ENCODE measurements at regions not wholly inside any gene's neighbourhood (a gene's known extent, or its start where the extent isn't known, plus 50 kb on each side); places are given as distances from the start of the nearest gene placed in this dataset.

DNA sequence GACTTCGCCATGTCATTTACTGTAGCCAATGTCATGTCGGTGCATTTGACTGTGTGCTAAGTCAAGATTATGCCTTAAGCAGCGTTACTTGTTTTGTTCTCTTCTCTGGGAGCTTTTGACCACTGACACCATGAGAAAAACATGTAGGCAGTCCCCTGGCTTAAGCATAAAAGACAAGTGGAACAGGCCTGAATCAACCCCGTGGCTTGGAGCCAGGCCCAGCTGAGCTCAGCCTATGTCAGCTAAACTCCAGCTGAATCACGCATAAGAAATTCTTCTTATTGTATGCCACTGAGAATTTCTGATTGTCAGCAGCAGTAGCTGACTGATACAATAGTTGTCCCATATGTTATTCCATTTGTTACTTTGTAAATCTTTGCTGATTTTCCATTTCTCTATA lies 261.9 kb downstream of the CBLL2 start:
- H3K27ac ChIP-seq (ENCODE audit: low read length): no peak overlapping the region
- no peaks in the 10 kb centered on the region for H3K27me3 ChIP-seq (ENCODE audit: low read depth, low read length)
- no peaks in the 10 kb centered on the region for H3K4me1 ChIP-seq (ENCODE audit: control insufficient read depth in 1 of 2, insufficient read depth in 2 of 2, low read length in 2 of 2)
- no peaks in the 10 kb centered on the region for H3K36me3 ChIP-seq (ENCODE audit: control insufficient read depth in 1 of 2, insufficient read depth in 2 of 2, low read length in 2 of 2)
- no peaks in the 10 kb centered on the region for H3K9me3 ChIP-seq (ENCODE audit: control insufficient read depth in 1 of 2, low read length in 2 of 2)
- no peak overlapping the region for H3K4me3 ChIP-seq (ENCODE audit: low read depth in 1 of 2, low read length in 2 of 2)

DNA sequence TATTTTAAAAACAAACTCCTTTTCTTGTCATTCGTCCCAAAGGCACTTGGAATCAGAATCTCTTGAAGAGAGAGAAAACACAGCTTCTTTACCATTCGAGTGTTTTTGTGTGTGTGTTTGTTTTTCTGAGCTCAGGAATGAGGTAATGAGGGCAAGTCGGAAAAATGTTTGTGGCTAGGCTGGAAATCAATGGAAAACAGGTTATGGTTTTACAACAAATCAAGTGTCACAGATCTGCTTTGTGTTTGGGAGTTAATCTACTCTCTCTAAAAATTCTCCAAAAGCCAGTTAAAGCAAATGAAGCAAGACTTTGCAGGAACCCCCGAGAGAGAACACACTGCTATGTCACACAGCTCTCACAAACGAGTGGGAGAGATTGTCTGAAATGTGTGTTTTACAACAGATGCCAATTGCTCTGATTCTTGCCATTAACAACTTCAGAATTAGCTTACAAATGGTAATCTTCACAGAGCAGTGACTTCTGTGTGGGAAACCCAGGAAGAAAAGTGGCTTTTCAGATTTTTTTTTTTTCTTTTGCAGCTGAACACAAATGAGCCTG lies 264.1 kb downstream of the CBLL2 start:
- Histone ChIP-seq H3K4me3 (ENCODE audit: low read depth in 1 of 2, low read length in 2 of 2) (no peak overlapping the region), H3K4me1 (ENCODE audit: control insufficient read depth in 1 of 2, insufficient read depth in 2 of 2, low read length in 2 of 2) (no peaks in the 10 kb centered on the region), H3K27ac (ENCODE audit: low read length) (no peak overlapping the region), H3K27me3 (ENCODE audit: low read depth, low read length) (no peaks in the 10 kb centered on the region), H3K9me3 (ENCODE audit: control insufficient read depth in 1 of 2, low read length in 2 of 2) (no peaks in the 10 kb centered on the region), H3K36me3 (ENCODE audit: control insufficient read depth in 1 of 2, insufficient read depth in 2 of 2, low read length in 2 of 2) (no peaks in the 10 kb centered on the region)

DNA sequence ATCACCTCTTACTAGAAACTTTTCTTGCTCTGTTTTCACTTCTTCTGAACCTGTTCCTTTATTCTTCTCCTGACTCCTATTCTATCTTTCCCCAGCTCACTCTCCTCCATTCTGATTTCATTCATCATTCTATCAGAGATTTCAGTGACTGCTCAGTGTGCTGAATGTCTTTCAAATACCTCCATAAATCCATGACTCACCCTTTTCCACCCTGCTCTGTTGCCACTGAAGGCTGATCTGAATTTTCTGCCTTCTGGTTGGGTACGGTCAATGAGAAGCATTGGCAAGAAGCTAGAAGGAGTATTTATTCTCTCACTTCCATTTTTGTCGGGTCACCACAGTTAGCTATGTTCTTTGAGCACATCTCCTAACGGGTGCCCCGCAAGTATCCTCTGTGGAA lies 265.9 kb downstream of the CBLL2 start:
- no peaks in the 10 kb centered on the region for H3K36me3 ChIP-seq (ENCODE audit: control insufficient read depth in 1 of 2, insufficient read depth in 2 of 2, low read length in 2 of 2)
- H3K4me1 ChIP-seq (ENCODE audit: control insufficient read depth in 1 of 2, insufficient read depth in 2 of 2, low read length in 2 of 2): no peaks in the 10 kb centered on the region
- no peak overlapping the region for H3K27ac ChIP-seq (ENCODE audit: low read length)
- no peaks in the 10 kb centered on the region for H3K27me3 ChIP-seq (ENCODE audit: low read depth, low read length)
- H3K4me3 ChIP-seq (ENCODE audit: low read depth in 1 of 2, low read length in 2 of 2): no peak overlapping the region
- H3K9me3 ChIP-seq (ENCODE audit: control insufficient read depth in 1 of 2, low read length in 2 of 2): no peaks in the 10 kb centered on the region

DNA sequence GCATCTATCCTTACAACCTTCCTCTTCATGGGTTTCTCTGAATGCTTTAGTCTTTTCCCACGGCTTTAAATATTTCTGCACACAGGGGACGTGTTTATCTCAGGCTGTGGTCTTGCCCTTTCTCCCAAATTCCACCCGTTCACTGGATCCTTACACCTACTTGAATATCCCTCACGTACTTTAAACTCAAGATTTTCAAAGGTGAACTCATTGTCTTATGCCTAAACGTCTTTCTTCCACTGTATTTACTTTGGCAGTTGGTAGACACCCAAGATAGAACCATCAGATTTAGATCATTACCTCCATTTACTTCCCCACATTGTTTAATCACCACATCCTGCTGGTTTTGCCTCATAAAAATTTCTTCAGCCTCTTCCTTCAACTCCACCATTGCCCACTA lies 269.2 kb downstream of the CBLL2 start:
- Histone ChIP-seq H3K4me3 (ENCODE audit: low read depth in 1 of 2, low read length in 2 of 2) (no peak overlapping the region), H3K36me3 (ENCODE audit: control insufficient read depth in 1 of 2, insufficient read depth in 2 of 2, low read length in 2 of 2) (no peaks in the 10 kb centered on the region), H3K27ac (ENCODE audit: low read length) (no peak overlapping the region), H3K4me1 (ENCODE audit: control insufficient read depth in 1 of 2, insufficient read depth in 2 of 2, low read length in 2 of 2) (no peaks in the 10 kb centered on the region), H3K9me3 (ENCODE audit: control insufficient read depth in 1 of 2, low read length in 2 of 2) (no peaks in the 10 kb centered on the region), H3K27me3 (ENCODE audit: low read depth, low read length) (no peaks in the 10 kb centered on the region)

DNA sequence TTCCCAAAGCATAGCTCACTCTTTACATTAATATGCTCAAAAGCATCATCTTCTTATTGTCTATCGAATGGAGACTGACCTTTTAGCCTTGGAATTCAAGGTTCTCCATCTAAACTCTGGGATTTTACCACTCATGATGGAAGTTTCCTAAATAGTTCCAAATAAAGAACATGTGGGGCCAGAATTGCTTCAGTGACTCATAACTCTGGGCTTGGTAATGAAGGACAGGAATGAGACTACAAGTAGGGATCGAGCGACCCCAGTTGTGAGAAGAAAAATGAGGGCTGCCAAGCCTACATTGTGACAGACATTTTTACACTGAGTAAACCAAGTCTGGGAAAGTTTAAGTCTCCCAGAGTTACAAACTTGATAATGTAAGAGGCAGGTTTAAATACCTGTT lies 269.9 kb downstream of the CBLL2 start:
- Histone ChIP-seq H3K36me3 (ENCODE audit: control insufficient read depth in 1 of 2, insufficient read depth in 2 of 2, low read length in 2 of 2) (no peaks in the 10 kb centered on the region), H3K4me3 (ENCODE audit: low read depth in 1 of 2, low read length in 2 of 2) (no peak overlapping the region), H3K9me3 (ENCODE audit: control insufficient read depth in 1 of 2, low read length in 2 of 2) (no peaks in the 10 kb centered on the region), H3K4me1 (ENCODE audit: control insufficient read depth in 1 of 2, insufficient read depth in 2 of 2, low read length in 2 of 2) (no peaks in the 10 kb centered on the region), H3K27me3 (ENCODE audit: low read depth, low read length) (no peaks in the 10 kb centered on the region), H3K27ac (ENCODE audit: low read length) (no peak overlapping the region)

DNA sequence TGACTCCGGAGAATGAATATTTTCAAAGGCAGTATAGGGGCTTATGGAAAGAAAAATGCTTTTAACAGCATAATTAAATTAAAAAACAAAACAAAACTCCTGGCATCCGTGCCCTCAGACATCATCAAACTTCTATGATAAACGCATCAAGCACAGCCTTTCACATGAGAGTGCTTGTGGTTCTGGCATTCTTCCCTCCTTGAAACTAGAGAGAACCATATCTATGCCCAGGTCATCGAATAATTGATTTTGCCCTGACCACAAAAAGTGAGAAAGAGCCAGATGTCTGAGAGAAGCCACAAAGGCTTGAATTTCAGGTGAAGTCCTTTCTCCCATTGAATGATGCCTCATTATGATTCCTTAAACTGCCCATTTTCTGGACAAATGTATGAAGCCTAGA lies 286.8 kb downstream of the CBLL2 start:
- H3K36me3 ChIP-seq (ENCODE audit: control insufficient read depth in 1 of 2, insufficient read depth in 2 of 2, low read length in 2 of 2): no peaks in the 10 kb centered on the region
- no peak overlapping the region for H3K27ac ChIP-seq (ENCODE audit: low read length)
- no peaks in the 10 kb centered on the region for H3K4me1 ChIP-seq (ENCODE audit: control insufficient read depth in 1 of 2, insufficient read depth in 2 of 2, low read length in 2 of 2)
- H3K4me3 ChIP-seq (ENCODE audit: low read depth in 1 of 2, low read length in 2 of 2): no peak overlapping the region
- H3K9me3 ChIP-seq (ENCODE audit: control insufficient read depth in 1 of 2, low read length in 2 of 2): no peaks in the 10 kb centered on the region
- no peaks in the 10 kb centered on the region for H3K27me3 ChIP-seq (ENCODE audit: low read depth, low read length)

DNA sequence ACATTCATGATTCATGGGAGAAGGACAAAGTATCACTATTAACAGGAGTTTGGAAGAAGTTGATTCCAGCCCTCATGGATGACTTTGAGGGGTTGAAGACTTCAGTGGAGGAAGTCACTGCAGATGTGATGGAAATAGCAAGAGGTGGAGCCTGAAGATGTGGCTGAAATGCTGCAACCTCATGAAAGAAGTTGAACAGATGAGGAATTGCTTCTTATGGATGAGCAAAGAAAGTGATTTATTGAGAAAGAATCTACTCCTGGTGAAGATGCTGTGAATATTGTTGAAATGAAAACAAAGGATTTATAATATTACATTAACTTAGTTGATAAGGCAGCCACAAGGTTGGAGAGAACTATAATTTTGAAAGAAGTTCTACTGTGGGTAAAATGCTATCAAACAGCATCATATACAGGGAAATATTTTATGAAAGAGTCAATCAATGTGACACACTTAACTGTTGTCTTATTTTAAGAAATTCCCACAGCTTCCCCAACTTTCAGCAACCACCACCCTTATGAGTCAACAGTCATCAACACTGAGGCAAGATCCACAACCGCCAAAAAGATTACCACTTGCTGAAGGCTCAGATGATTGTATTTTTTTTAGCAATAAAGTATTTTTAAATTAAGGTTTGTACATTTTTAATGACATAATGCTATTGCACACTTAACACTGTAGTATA lies 302.6 kb downstream of the CBLL2 start:
- Histone ChIP-seq H3K27ac (ENCODE audit: low read length) (no peak overlapping the region), H3K36me3 (ENCODE audit: control insufficient read depth in 1 of 2, insufficient read depth in 2 of 2, low read length in 2 of 2) (no peaks in the 10 kb centered on the region), H3K4me3 (ENCODE audit: low read depth in 1 of 2, low read length in 2 of 2) (no peak overlapping the region), H3K9me3 (ENCODE audit: control insufficient read depth in 1 of 2, low read length in 2 of 2) (no peaks in the 10 kb centered on the region), H3K4me1 (ENCODE audit: control insufficient read depth in 1 of 2, insufficient read depth in 2 of 2, low read length in 2 of 2) (no peaks in the 10 kb centered on the region), H3K27me3 (ENCODE audit: low read depth, low read length) (no peaks in the 10 kb centered on the region)

DNA sequence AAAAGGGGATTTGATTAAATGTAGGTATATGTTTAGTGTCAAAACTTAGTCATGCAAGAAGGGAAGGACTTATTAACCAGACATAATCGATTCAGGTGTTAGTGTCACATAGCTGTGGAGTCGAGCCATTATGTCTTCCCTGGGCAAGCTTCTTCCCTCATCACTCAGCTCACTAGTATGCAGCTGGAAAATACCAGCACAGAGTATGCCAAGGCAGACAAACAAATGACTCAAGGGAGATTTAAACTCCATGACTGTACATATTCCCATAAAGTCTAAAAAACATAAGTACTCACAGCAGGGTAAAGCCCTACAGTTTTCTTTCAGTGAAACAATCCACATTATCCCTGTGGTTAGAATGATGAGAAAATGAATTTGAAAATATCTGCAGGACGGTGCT lies 304.5 kb downstream of the CBLL2 start:
- H3K27me3 ChIP-seq (ENCODE audit: low read depth, low read length): no peaks in the 10 kb centered on the region
- no peaks in the 10 kb centered on the region for H3K9me3 ChIP-seq (ENCODE audit: control insufficient read depth in 1 of 2, low read length in 2 of 2)
- H3K36me3 ChIP-seq (ENCODE audit: control insufficient read depth in 1 of 2, insufficient read depth in 2 of 2, low read length in 2 of 2): no peaks in the 10 kb centered on the region
- no peak overlapping the region for H3K27ac ChIP-seq (ENCODE audit: low read length)
- H3K4me3 ChIP-seq (ENCODE audit: low read depth in 1 of 2, low read length in 2 of 2): no peak overlapping the region
- H3K4me1 ChIP-seq (ENCODE audit: control insufficient read depth in 1 of 2, insufficient read depth in 2 of 2, low read length in 2 of 2): no peaks in the 10 kb centered on the region

DNA sequence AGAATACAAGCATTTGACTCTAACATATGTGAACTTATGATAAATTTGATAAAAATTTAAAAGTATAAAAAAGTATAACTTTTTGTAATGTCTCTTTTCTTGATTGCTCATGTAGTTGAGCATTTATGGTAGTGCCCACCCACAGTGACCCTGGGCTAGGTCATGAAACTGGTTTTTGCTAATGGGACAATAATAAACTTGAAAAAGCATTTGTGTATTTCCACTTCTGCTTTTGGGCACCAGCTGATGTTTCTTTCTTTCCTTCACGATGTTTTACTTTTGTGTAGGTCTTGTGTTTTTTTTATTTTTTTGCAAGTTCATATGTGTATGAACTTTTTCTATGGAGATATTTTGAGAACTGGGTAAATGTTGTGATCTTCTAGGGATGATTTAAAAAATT lies 313.1 kb downstream of the CBLL2 start:
- no peaks in the 10 kb centered on the region for H3K9me3 ChIP-seq (ENCODE audit: control insufficient read depth in 1 of 2, low read length in 2 of 2)
- H3K27ac ChIP-seq (ENCODE audit: low read length): no peak overlapping the region
- H3K27me3 ChIP-seq (ENCODE audit: low read depth, low read length): no peaks in the 10 kb centered on the region
- H3K4me3 ChIP-seq (ENCODE audit: low read depth in 1 of 2, low read length in 2 of 2): no peak overlapping the region
- no peaks in the 10 kb centered on the region for H3K4me1 ChIP-seq (ENCODE audit: control insufficient read depth in 1 of 2, insufficient read depth in 2 of 2, low read length in 2 of 2)
- no peaks in the 10 kb centered on the region for H3K36me3 ChIP-seq (ENCODE audit: control insufficient read depth in 1 of 2, insufficient read depth in 2 of 2, low read length in 2 of 2)

DNA sequence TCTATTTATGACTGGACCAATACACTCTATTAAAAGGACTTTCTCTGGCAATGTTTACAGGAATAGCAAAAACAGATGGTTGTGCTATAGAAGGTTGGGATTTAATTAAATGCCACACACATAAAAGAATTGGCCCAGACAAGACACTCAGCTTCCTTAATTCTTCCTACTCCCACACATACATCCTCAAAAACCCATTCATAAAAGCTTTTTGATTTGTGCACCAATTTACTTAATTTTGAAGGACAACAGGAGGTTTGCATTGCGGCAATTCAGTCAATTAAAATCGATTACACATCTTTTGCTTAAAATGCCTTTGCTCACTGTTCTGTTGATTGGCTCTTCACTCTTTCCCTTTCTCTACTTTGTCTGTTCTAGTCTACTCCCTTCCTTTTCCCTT lies 317.1 kb downstream of the CBLL2 start:
- Histone ChIP-seq H3K27ac (ENCODE audit: low read length) (no peak overlapping the region), H3K27me3 (ENCODE audit: low read depth, low read length) (no peaks in the 10 kb centered on the region), H3K4me3 (ENCODE audit: low read depth in 1 of 2, low read length in 2 of 2) (no peak overlapping the region), H3K36me3 (ENCODE audit: control insufficient read depth in 1 of 2, insufficient read depth in 2 of 2, low read length in 2 of 2) (no peaks in the 10 kb centered on the region), H3K9me3 (ENCODE audit: control insufficient read depth in 1 of 2, low read length in 2 of 2) (no peaks in the 10 kb centered on the region), H3K4me1 (ENCODE audit: control insufficient read depth in 1 of 2, insufficient read depth in 2 of 2, low read length in 2 of 2) (no peaks in the 10 kb centered on the region)

DNA sequence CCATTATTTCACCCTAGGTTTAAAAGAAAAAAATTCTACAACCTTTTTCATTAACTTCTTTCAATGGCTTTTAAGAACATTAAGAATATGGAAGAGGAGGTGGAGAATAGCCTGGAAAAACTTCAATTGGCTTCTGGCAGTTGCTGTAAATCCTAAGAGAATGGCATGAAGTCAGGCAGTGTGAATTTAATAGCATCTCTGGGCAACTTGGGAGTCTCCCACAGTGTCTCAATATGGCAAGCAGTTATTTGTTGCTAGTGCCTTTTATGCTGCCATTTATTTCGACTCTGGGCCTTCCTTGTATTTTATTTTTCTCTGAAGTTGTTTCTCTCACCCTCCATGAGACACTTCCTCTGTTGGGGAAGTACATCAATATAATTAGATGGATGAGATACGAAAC lies 322.1 kb downstream of the CBLL2 start:
- no peak overlapping the region for H3K4me3 ChIP-seq (ENCODE audit: low read depth in 1 of 2, low read length in 2 of 2)
- H3K27me3 ChIP-seq (ENCODE audit: low read depth, low read length): no peaks in the 10 kb centered on the region
- no peak overlapping the region for H3K27ac ChIP-seq (ENCODE audit: low read length)
- H3K4me1 ChIP-seq (ENCODE audit: control insufficient read depth in 1 of 2, insufficient read depth in 2 of 2, low read length in 2 of 2): no peaks in the 10 kb centered on the region
- no peaks in the 10 kb centered on the region for H3K36me3 ChIP-seq (ENCODE audit: control insufficient read depth in 1 of 2, insufficient read depth in 2 of 2, low read length in 2 of 2)
- H3K9me3 ChIP-seq (ENCODE audit: control insufficient read depth in 1 of 2, low read length in 2 of 2): no peaks in the 10 kb centered on the region

DNA sequence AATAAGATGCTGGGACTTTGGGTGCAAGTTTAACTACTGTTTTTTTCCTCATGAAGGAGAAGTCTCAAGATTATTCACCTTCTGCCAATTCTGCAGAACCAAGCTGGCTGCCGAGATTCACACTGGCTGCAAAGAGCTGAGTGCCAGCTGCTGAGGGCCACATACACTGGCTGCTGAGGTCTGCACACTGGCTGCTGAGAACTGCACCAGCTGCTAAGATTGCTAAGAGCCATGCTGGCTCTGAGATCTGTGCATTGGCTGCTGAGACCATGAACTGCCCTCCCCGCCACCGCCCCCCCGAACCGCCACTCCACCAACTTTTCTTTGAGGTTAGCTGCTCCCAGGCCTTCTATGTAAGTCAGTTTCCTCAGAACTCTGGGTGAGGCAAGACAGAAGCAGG lies 330.3 kb downstream of the CBLL2 start:
- Histone ChIP-seq H3K4me3 (ENCODE audit: low read depth in 1 of 2, low read length in 2 of 2) (no peak overlapping the region), H3K9me3 (ENCODE audit: control insufficient read depth in 1 of 2, low read length in 2 of 2) (no peaks in the 10 kb centered on the region), H3K27me3 (ENCODE audit: low read depth, low read length) (no peaks in the 10 kb centered on the region)

More for the DNA sequence above, 330.3 kb downstream of the CBLL2 start:
- Histone ChIP-seq H3K36me3 (ENCODE audit: control insufficient read depth in 1 of 2, insufficient read depth in 2 of 2, low read length in 2 of 2) (no peaks in the 10 kb centered on the region), H3K4me1 (ENCODE audit: control insufficient read depth in 1 of 2, insufficient read depth in 2 of 2, low read length in 2 of 2) (no peaks in the 10 kb centered on the region), H3K27ac (ENCODE audit: low read length) (no peak overlapping the region)

Data from muscle layer of duodenum (tissue), 2 donors.